GM13977 (cell line): ENCODE measurements at regions not wholly inside any gene's neighbourhood (a gene's known extent, or its start where the extent isn't known, plus 50 kb on each side); places are given as distances from the start of the nearest gene placed in this dataset.

Experiments used
- DNase-seq: peaks from one replicate; pipeline ENCODE4 v3.0.0; 2012; ENCODE audit warnings: low spot score
- CTCF ChIP-seq: IDR thresholded peaks from 2 replicates; pipeline ENCODE4 v1.5.1; 2012; ENCODE audit warnings: mild to moderate bottlenecking, control low read depth; ENCODE audit not compliant: insufficient read depth; ENCODE audit errors: extremely low read depth, missing control alignments
- in situ Hi-C: fragments of 300-500 bp; cut with MboI; formaldehyde crosslinking; loops from one replicate; pipeline ENCODE4 v1.12.0; 2022; ENCODE audit warnings: low sequenced_read_pairs, low pct_unique_long_range_greater_than_20kb, mixed read lengths, inconsistent platforms; ENCODE audit not compliant: unreplicated experiment

- no peak for DNase-seq
- no peak for TF ChIP-seq CTCF
- in situ Hi-C loops: no loop called here
Observed at GRCh38 chr4:104418286-104418685, 76.4 kb downstream of the CXXC4 start.

GRCh38 chr4:104417357-104417882 lies 77.3 kb downstream of the CXXC4 start:
- in situ Hi-C loops: no loop called here
- no peak for TF ChIP-seq CTCF
- no peak for DNase-seq

GRCh38 chr4:104416725-104417356 lies 77.9 kb downstream of the CXXC4 start:
- DNase-seq: no peak
- TF ChIP-seq CTCF: no peak
- in situ Hi-C loops: no loop called here

GRCh38 chr4:104413487-104413886 lies 81.2 kb downstream of the CXXC4 start:
- DNase-seq: no peak
- no peak for TF ChIP-seq CTCF
- in situ Hi-C loops: no loop called here

- no peak for DNase-seq
- in situ Hi-C loops: no loop called here
- no peak for TF ChIP-seq CTCF
Observed at GRCh38 chr4:104412344-104412743, 82.3 kb downstream of the CXXC4 start.

GRCh38 chr4:104411502-104411901 lies 83.2 kb downstream of the CXXC4 start:
- DNase-seq: no peak
- no peak for TF ChIP-seq CTCF
- in situ Hi-C loops: no loop called here
